Hepatocyte (in vitro differentiated cells): ENCODE measurements at regions not wholly inside any gene's neighbourhood (a gene's known extent, or its start where the extent isn't known, plus 50 kb on each side); places are given as distances from the start of the nearest gene placed in this dataset.

ENCODE experiments used
- EZH2 ChIP-seq: fragments of 200-600 bp; sonication (generic); IDR thresholded peaks from 2 replicates; pipeline ENCODE4 v1.6.1; 2016; ENCODE audit warnings: antibody characterized with exemption, mild to moderate bottlenecking, borderline replicate concordance
- EZH2phosphoT487 ChIP-seq: fragments of 200-600 bp; sonication (generic); IDR thresholded peaks from one replicate; pipeline ENCODE4 v1.6.1; 2018; ENCODE audit warnings: antibody characterized with exemption, mild to moderate bottlenecking, low read depth, moderate library complexity; ENCODE audit not compliant: unreplicated experiment, severe bottlenecking
- TF ChIP-seq, protein P1 (sequence below): fragments of 200-600 bp; sonication (generic); IDR thresholded peaks from 2 replicates; pipeline ENCODE4 v1.5.1; 2016; ENCODE audit warnings: antibody characterized with exemption, mild to moderate bottlenecking; ENCODE audit not compliant: poor library complexity

GRCh38 chr9:28820741-28821140 is 1247.5 kb upstream of the C9orf72 start:
- TF ChIP-seq, protein P1, sequence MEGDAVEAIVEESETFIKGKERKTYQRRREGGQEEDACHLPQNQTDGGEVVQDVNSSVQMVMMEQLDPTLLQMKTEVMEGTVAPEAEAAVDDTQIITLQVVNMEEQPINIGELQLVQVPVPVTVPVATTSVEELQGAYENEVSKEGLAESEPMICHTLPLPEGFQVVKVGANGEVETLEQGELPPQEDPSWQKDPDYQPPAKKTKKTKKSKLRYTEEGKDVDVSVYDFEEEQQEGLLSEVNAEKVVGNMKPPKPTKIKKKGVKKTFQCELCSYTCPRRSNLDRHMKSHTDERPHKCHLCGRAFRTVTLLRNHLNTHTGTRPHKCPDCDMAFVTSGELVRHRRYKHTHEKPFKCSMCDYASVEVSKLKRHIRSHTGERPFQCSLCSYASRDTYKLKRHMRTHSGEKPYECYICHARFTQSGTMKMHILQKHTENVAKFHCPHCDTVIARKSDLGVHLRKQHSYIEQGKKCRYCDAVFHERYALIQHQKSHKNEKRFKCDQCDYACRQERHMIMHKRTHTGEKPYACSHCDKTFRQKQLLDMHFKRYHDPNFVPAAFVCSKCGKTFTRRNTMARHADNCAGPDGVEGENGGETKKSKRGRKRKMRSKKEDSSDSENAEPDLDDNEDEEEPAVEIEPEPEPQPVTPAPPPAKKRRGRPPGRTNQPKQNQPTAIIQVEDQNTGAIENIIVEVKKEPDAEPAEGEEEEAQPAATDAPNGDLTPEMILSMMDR = no peak
- TF ChIP-seq EZH2 (no peak), EZH2phosphoT487 (no peak)
